Ovary (tissue), 3 donors: ENCODE measurements at regions not wholly inside any gene's neighbourhood (a gene's known extent, or its start where the extent isn't known, plus 50 kb on each side); places are given as distances from the start of the nearest gene placed in this dataset.

Experiments used
- POLR2A ChIP-seq: fragments of 450-650 bp; IDR thresholded peaks from one replicate; pipeline ENCODE4 v1.6.1; 2017; ENCODE audit warnings: antibody characterized with exemption, mild to moderate bottlenecking, moderate library complexity
- TF ChIP-seq, protein P1 (sequence below), 3 donors: fragments of 450-650 bp in 2 of 3; fragments of 200-600 bp in 1 of 3; IDR thresholded peaks; one replicate each; pipeline versions ENCODE4 v1.5.1 to v1.8.0; 2016 to 2022; ENCODE audit warnings: antibody characterized with exemption in 3 of 3, mild to moderate bottlenecking in 1 of 3
- donor health status: DM: no; HTN: no; CAD: no.

DNA sequence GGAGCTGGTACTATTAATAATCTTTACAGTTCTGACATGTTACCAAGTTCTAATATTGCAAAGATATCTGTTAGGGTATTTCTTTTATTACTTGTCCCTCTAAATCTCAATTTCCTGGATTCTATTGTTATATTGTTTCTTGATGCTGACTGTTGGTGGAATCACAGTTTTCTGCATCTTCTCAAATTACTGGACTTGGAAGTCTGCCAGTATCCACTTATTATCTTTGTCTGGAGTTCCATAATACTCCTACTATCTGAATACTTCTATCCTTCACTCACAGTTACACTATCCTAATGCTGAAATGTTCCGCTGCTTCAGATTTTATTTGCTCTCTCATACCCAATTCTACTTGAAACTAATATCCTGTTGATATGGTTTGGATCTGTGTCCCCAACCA, 1985.7 kb upstream of the PRR20A start:
- TF ChIP-seq, protein P1, sequence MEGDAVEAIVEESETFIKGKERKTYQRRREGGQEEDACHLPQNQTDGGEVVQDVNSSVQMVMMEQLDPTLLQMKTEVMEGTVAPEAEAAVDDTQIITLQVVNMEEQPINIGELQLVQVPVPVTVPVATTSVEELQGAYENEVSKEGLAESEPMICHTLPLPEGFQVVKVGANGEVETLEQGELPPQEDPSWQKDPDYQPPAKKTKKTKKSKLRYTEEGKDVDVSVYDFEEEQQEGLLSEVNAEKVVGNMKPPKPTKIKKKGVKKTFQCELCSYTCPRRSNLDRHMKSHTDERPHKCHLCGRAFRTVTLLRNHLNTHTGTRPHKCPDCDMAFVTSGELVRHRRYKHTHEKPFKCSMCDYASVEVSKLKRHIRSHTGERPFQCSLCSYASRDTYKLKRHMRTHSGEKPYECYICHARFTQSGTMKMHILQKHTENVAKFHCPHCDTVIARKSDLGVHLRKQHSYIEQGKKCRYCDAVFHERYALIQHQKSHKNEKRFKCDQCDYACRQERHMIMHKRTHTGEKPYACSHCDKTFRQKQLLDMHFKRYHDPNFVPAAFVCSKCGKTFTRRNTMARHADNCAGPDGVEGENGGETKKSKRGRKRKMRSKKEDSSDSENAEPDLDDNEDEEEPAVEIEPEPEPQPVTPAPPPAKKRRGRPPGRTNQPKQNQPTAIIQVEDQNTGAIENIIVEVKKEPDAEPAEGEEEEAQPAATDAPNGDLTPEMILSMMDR (IDR thresholded peaks at IDR 0.05) = no peak
- no peak for TF ChIP-seq POLR2A
